ENCODE measurements at regions not wholly inside any gene's neighbourhood (a gene's known extent, or its start where the extent isn't known, plus 50 kb on each side); places are given as distances from the start of the nearest gene placed in this dataset.
A peak's percentile ranks its signal among the peaks of the same experiment; 100 is the strongest.

GRCh38 chr2:12652723-12653122, 64.0 kb upstream of the TRIB2 start:
- Mint-ChIP-seq H3K27ac (no peak overlapping the region), H3K36me3 (no peaks in the 10 kb centered on the region), H3K4me1 (ENCODE audit: low read depth in 2 of 2) (no peaks in the 10 kb centered on the region), H3K9me3 (no peaks in the 10 kb centered on the region), H3K27me3 (peaks cover 0 to 3% of the 10 kb centered on the region in 2 donors), H3K4me3 (no peak overlapping the region)
- DNase-seq (ENCODE audit: low spot score) = no peak
- no peak for ATAC-seq

GRCh38 chr2:12657560-12657959, 59.2 kb upstream of the TRIB2 start:
- H3K36me3 Mint-ChIP-seq = no peaks in the 10 kb centered on the region
- H3K4me1 Mint-ChIP-seq (ENCODE audit: low read depth in 2 of 2) = no peaks in the 10 kb centered on the region
- H3K4me3 Mint-ChIP-seq = no peak overlapping the region
- peaks cover 0 to 2% of the 10 kb centered on the region in 2 donors for H3K27me3 Mint-ChIP-seq
- no peaks in the 10 kb centered on the region for H3K9me3 Mint-ChIP-seq
- ATAC-seq (no peak), DNase-seq (ENCODE audit: low spot score) (no peak)
- no peak overlapping the region for H3K27ac Mint-ChIP-seq

- no peaks in the 10 kb centered on the region for H3K36me3 Mint-ChIP-seq
- H3K4me3 Mint-ChIP-seq = no peak overlapping the region
- H3K27ac Mint-ChIP-seq = no peak overlapping the region
- DNase-seq (ENCODE audit: low spot score) = no peak
- no peaks in the 10 kb centered on the region for H3K9me3 Mint-ChIP-seq
- no peak for ATAC-seq
- peaks cover 0 to 2% of the 10 kb centered on the region in 2 donors for H3K27me3 Mint-ChIP-seq
- no peaks in the 10 kb centered on the region for H3K4me1 Mint-ChIP-seq (ENCODE audit: low read depth in 2 of 2)
Measured at GRCh38 chr2:12658310-12658945, 58.3 kb upstream of the TRIB2 start.

- Mint-ChIP-seq H3K4me1 (ENCODE audit: low read depth in 2 of 2) (no peaks in the 10 kb centered on the region), H3K4me3 (no peak overlapping the region), H3K27me3 (peaks cover 0 to 7% of the 10 kb centered on the region in 2 donors), H3K9me3 (no peaks in the 10 kb centered on the region), H3K27ac (no peak overlapping the region), H3K36me3 (peaks cover 5% of the 10 kb centered on the region)
- DNase-seq (ENCODE audit: low spot score) = no peak
- ATAC-seq = no peak
Measured at GRCh38 chr2:12661489-12661888, 55.2 kb upstream of the TRIB2 start.

GRCh38 chr2:12663306-12664037, 53.3 kb upstream of the TRIB2 start:
- Mint-ChIP-seq H3K36me3 (peaks cover 7% of the 10 kb centered on the region), H3K4me3 (no peak overlapping the region), H3K4me1 (ENCODE audit: low read depth in 2 of 2) (no peaks in the 10 kb centered on the region), H3K27ac (no peak overlapping the region), H3K27me3 (peaks cover 0 to 7% of the 10 kb centered on the region in 2 donors), H3K9me3 (no peaks in the 10 kb centered on the region)
- DNase-seq (ENCODE audit: low spot score) (no peak), ATAC-seq (no peak)

GRCh38 chr2:12665334-12665733, 51.4 kb upstream of the TRIB2 start:
- no peaks in the 10 kb centered on the region for H3K4me1 Mint-ChIP-seq (ENCODE audit: low read depth in 2 of 2)
- no peak overlapping the region for H3K4me3 Mint-ChIP-seq
- peaks cover 7% of the 10 kb centered on the region for H3K36me3 Mint-ChIP-seq
- H3K9me3 Mint-ChIP-seq = no peaks in the 10 kb centered on the region
- no peak overlapping the region for H3K27ac Mint-ChIP-seq
- no peak for DNase-seq (ENCODE audit: low spot score)
- peaks cover 0 to 5% of the 10 kb centered on the region in 2 donors for H3K27me3 Mint-ChIP-seq
- peak in 1 of 2 donors; percentile 13 for ATAC-seq

GRCh38 chr2:12666445-12666844, 50.3 kb upstream of the TRIB2 start:
- Mint-ChIP-seq H3K4me1 (ENCODE audit: low read depth in 2 of 2) (no peaks in the 10 kb centered on the region), H3K27ac (no peak overlapping the region), H3K9me3 (no peaks in the 10 kb centered on the region), H3K4me3 (no peak overlapping the region), H3K27me3 (peaks cover 0 to 5% of the 10 kb centered on the region in 2 donors), H3K36me3 (peaks cover 7% of the 10 kb centered on the region)
- ATAC-seq = no peak
- DNase-seq (ENCODE audit: low spot score) = no peak

Data from natural killer cell treated with Interleukin-12 subunit alpha and Interleukin-12 subunit beta and Interleukin-15 and Interleukin-18, amount 100 ng/mL, for 72 hours (primary cell).